ENCODE measurements at regions not wholly inside any gene's neighbourhood (a gene's known extent, or its start where the extent isn't known, plus 50 kb on each side); places are given as distances from the start of the nearest gene placed in this dataset.

DNA sequence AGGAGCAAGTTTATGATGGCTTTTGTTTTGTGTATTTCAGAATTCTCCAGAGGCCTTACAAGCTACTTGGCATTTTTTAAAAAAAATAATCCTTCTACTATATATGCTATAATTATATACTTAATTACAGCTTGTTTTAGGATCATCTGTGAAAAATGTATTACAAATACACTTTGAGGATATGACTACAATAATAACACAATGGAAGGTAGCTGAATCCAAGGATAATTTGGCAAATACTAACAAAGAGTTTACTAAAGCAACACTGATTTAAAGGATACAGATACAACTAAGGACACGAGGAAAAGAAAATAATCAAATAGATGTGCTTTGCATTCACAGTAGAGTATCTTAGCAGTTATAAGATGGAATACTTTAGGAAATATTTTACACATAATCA, 381.9 kb upstream of the CITED2 start:
- in situ Hi-C loops (cut with HindIII; ENCODE audit: low sequenced_read_pairs), result no loop called here
- DNase-seq (ENCODE audit: low read depth), result no peak
- TF ChIP-seq, protein P1, sequence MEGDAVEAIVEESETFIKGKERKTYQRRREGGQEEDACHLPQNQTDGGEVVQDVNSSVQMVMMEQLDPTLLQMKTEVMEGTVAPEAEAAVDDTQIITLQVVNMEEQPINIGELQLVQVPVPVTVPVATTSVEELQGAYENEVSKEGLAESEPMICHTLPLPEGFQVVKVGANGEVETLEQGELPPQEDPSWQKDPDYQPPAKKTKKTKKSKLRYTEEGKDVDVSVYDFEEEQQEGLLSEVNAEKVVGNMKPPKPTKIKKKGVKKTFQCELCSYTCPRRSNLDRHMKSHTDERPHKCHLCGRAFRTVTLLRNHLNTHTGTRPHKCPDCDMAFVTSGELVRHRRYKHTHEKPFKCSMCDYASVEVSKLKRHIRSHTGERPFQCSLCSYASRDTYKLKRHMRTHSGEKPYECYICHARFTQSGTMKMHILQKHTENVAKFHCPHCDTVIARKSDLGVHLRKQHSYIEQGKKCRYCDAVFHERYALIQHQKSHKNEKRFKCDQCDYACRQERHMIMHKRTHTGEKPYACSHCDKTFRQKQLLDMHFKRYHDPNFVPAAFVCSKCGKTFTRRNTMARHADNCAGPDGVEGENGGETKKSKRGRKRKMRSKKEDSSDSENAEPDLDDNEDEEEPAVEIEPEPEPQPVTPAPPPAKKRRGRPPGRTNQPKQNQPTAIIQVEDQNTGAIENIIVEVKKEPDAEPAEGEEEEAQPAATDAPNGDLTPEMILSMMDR (IDR thresholded peaks at IDR 0.05; ENCODE audit: low read depth, low read length, missing control alignments), result no peak
- no peak overlapping the region for H3K4me3 ChIP-seq (ENCODE audit: low read depth, low read length)

DNA sequence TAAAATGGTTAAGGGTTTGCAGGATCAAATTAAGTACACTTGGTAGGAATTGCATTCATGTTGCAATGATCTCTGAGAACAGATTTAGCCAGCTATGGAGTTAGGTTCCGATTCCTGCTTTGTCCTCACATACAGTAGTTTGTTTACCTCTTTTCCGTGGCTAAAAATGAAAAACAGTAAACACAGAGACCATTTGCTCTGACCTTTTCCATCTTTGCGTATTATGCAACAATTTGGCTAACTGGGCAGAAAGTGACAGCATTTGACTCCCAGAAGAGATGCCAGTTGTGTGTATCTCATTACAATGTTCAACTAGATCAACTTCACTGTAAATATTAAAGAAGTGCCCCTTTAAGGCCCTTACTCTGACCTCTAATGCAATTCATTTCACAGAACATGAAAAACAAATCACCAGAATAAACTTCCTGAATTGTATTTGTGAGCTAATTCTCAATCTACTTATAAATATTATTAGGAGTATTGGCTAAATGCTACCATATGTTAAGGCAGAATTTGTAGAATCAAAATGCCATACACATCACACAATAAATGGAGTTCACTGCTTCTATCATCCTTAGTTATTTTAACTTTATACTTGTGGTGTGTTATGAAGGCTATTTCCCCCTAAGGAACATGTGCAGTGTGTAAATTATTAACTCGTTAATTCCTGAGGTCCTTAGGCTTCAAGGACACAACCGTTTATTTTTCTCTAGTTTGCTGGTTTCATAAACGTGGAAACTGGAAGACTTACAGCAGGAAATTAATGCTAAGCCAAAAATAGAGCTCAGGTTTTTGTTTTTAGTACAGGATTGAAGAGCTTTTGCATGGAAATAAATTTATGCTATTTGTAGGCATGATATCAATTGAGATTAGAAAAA, 380.7 kb upstream of the CITED2 start:
- no peak overlapping the region for H3K4me3 ChIP-seq (ENCODE audit: low read depth, low read length)
- in situ Hi-C loops (cut with HindIII; ENCODE audit: low sequenced_read_pairs), result no loop called here
- TF ChIP-seq, protein P1 (IDR thresholded peaks at IDR 0.05; ENCODE audit: low read depth, low read length, missing control alignments), result no peak
- no peak for DNase-seq (ENCODE audit: low read depth)

DNA sequence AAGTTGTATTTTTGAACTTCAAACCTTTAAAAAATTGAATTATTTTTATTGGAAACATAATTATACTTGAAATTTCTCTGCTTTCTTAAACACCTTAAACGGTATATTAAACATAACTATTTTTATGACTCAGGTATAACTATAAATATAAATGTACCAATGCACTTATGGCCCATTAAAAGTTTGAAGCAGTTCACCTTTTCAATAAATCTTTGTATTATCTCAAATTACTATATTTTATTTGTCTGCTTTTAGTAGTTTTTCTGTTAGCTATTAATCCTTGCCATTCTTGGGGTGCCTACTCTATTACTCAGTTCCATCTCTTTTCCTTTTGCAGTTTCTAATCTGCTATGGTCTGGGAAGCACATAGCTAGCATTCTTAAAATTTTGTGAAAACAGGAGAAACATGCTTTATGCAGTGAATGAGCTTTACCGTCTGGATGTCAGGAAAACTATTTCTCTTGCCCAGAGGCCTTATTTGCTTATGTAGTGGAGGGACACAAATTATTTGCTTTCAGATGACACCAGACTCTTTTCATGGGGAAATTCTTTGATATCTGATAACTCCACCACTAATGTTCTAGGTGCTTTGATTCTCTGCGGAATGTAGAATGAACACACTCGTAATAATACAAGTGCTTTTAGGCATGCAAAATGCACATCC, 378.9 kb upstream of the CITED2 start:
- H3K4me3 ChIP-seq (ENCODE audit: low read depth, low read length), result no peak overlapping the region
- in situ Hi-C loops (cut with HindIII; ENCODE audit: low sequenced_read_pairs), result no loop called here
- TF ChIP-seq, protein P1 (IDR thresholded peaks at IDR 0.05; ENCODE audit: low read depth, low read length, missing control alignments), result no peak
- peak; percentile 56 for DNase-seq (ENCODE audit: low read depth)

DNA sequence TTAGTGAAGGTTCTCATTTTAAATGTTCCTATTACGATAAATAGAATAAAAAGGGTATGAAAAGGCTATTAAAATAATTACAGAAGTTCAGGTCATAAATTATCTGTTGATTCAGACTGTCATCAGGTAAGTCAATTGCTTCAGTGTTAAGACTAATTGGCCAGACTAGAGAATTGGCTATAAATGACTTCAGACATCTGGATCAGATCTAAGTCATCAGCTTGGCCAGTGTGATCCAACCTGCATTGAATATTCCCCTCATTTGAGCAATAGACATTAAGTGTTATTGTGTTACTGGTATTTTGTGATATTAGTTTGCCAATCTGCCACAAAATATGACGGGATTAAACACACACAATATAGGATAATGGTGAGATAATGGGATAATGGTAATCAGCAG, 377.6 kb upstream of the CITED2 start:
- in situ Hi-C loops (cut with HindIII; ENCODE audit: low sequenced_read_pairs), result no loop called here
- H3K4me3 ChIP-seq (ENCODE audit: low read depth, low read length), result no peak overlapping the region
- TF ChIP-seq, protein P1 (IDR thresholded peaks at IDR 0.05; ENCODE audit: low read depth, low read length, missing control alignments), result no peak
- DNase-seq (ENCODE audit: low read depth), result no peak

DNA sequence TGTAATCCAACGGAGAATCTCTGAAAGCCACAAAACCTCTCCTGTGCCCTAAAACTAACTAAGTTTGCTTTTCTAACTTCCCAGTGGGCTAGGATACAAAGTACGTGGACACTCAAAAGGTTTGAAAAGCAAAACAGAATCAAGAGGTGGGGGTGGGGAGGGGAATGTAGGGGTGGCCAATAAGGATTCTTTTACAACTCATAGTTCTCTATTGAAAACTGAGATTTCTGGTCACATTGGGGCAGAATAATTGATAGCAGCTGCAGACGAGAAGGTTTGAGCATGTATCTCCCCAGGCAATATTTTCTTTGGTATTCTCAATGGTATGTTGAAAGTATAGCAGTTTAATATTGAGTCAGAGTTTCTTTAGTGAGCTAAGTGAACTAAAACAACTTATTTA, 376.7 kb upstream of the CITED2 start:
- peak; percentile 15 for DNase-seq (ENCODE audit: low read depth)
- TF ChIP-seq, protein P1 (IDR thresholded peaks at IDR 0.05; ENCODE audit: low read depth, low read length, missing control alignments), result no peak
- in situ Hi-C loops (cut with HindIII; ENCODE audit: low sequenced_read_pairs), result no loop called here
- no peak overlapping the region for H3K4me3 ChIP-seq (ENCODE audit: low read depth, low read length)

DNA sequence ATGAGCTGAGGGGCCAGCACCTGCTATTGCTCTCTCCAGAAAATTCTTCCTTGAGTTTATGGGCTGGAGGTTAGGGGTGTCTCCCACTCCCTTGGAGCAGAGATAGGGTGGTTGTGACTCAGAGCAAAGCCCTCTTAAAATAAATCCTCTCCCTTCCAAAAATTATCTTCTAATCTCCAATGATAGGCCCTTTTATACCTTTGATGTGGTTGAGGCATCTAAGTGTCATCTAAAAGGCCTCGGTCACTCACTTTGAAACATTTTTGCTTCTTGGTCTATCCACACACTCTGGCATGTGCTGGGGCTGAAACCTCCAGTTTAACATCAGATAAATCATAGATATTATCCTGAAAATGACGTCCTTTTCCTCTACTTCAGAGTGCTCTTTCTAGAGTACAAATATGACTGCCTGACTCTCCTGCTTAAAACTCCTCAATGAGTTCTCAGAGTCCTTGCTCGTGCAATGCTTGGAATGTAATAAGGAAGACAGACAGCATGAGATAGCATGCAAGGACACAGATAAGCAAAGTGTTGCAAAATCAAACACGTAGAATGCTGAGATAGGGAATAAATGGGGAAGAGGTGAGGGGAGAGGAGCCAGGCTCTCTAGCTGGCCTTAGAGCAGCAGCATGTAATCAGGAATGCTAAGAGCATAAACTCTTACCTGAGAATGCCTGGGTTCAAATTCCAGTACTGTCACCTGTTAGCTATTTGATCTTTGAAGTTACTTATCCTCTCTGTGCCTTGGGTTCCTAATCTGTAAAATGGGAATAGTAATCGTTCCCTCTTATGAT, 374.1 kb upstream of the CITED2 start:
- no peak overlapping the region for H3K4me3 ChIP-seq (ENCODE audit: low read depth, low read length)
- TF ChIP-seq, protein P1 (IDR thresholded peaks at IDR 0.05; ENCODE audit: low read depth, low read length, missing control alignments), result no peak
- no peak for DNase-seq (ENCODE audit: low read depth)
- in situ Hi-C loops (cut with HindIII; ENCODE audit: low sequenced_read_pairs), result no loop called here
